ENCODE measurements at regions not wholly inside any gene's neighbourhood (a gene's known extent, or its start where the extent isn't known, plus 50 kb on each side); places are given as distances from the start of the nearest gene placed in this dataset.

DNA sequence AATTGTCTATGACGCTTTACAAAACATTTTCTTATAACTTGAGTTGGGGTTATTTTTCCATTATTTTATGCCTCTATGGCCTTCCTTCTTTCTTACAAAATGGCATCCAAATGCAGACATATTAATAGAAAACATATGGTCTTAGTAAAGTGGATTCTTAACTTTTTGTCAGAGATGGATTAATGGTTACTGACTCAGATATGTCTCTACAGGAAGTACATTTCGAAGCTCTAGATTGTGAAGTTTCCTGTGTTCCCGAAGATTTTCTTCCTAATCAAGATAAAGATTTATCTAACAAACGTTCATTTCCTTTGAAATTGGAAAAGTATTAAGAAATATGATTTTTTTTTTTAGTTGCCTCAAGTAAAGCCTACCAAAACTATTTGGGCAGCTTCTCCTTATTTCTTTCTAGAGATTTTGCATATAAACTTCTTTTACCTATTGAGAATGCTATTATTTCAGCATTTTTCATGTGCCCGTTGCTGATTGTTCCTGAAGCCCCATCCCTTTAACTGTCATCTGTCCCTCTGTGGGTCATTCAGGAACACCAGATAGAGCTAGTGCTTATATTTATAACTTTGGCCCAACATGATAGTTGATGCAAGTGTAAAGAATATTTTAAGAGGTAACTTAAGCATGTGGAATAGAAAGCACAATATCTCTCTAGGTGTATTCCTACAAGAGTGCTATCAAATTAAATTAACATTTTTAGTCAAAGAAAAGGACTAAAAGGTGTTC lies 498.0 kb downstream of the CCDC85A start:
- H3K4me3 Mint-ChIP-seq (ENCODE audit: unreplicated experiment): no peak overlapping the region
- peaks cover under 1% of the 10 kb centered on the region for H3K4me1 Mint-ChIP-seq (ENCODE audit: insufficient read depth, unreplicated experiment)
- DNase-seq (ENCODE audit: unreplicated experiment): no peak
- H3K36me3 Mint-ChIP-seq (ENCODE audit: insufficient read depth, unreplicated experiment): no peaks in the 10 kb centered on the region
- H3K27ac Mint-ChIP-seq (ENCODE audit: low read depth, unreplicated experiment): no peak overlapping the region
- CTCF ChIA-PET: interaction anchor here (0.9 kb wide), 1 partner anchor 59 kb away, joined by 3 read pairs; no protein-coding TSS in a partner anchor
- no TSS peak for BruUV-seq (replicated peaks)
- TF ChIP-seq CTCF (IDR thresholded peaks at IDR 0.05; ENCODE audit: unreplicated experiment): no peak
- POLR2A ChIA-PET: interaction anchor here (0.6 to 1.0 kb wide), 2 partner anchors 22 to 144 kb away, joined by 3 read pairs; no protein-coding TSS in a partner anchor
- H3K27me3 Mint-ChIP-seq (ENCODE audit: insufficient read depth, unreplicated experiment): no peaks in the 10 kb centered on the region
- no peaks in the 10 kb centered on the region for H3K9me3 Mint-ChIP-seq (ENCODE audit: unreplicated experiment)
- intact Hi-C loops (cut with micrococcal nuclease): no loop called here

GRCh38 chr2:56682397-56682760 lies 498.6 kb downstream of the CCDC85A start:
- Mint-ChIP-seq H3K27ac (ENCODE audit: low read depth, unreplicated experiment) (no peak overlapping the region), H3K27me3 (ENCODE audit: insufficient read depth, unreplicated experiment) (no peaks in the 10 kb centered on the region), H3K9me3 (ENCODE audit: unreplicated experiment) (no peaks in the 10 kb centered on the region), H3K4me1 (ENCODE audit: insufficient read depth, unreplicated experiment) (peaks cover 6% of the 10 kb centered on the region), H3K4me3 (ENCODE audit: unreplicated experiment) (no peak overlapping the region), H3K36me3 (ENCODE audit: insufficient read depth, unreplicated experiment) (no peaks in the 10 kb centered on the region)
- TF ChIP-seq CTCF (IDR thresholded peaks at IDR 0.05; ENCODE audit: unreplicated experiment): no peak
- BruUV-seq (replicated peaks): no TSS peak
- CTCF ChIA-PET: interaction anchor here (0.9 kb wide), 1 partner anchor 59 kb away, joined by 3 read pairs; no protein-coding TSS in a partner anchor
- no peak for DNase-seq (ENCODE audit: unreplicated experiment)
- POLR2A ChIA-PET: interaction anchor here (0.6 to 1.0 kb wide), 2 partner anchors 22 to 144 kb away, joined by 3 read pairs; no protein-coding TSS in a partner anchor
- intact Hi-C loops (cut with micrococcal nuclease): no loop called here

DNA sequence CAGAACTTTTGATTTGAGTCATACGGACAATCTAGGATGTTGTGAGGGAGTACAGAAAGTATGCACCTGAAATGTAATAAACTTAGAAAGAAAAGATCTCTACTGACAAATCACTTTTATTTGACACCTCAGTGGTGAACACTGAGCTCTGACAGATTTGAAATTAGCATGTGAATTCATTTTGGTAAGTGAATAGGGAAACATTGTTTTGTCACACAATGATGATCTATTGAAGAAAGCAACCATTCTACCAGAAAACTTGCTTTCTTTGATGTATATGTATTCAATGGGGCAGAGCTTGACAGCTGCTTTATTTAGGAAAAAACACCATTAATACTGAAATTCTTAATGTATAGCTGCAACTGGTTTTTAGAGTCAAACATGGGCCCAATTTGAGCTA lies 500.5 kb downstream of the CCDC85A start:
- Mint-ChIP-seq H3K4me3 (ENCODE audit: unreplicated experiment) (no peak overlapping the region), H3K4me1 (ENCODE audit: insufficient read depth, unreplicated experiment) (peaks cover 18% of the 10 kb centered on the region), H3K27ac (ENCODE audit: low read depth, unreplicated experiment) (no peak overlapping the region), H3K36me3 (ENCODE audit: insufficient read depth, unreplicated experiment) (no peaks in the 10 kb centered on the region), H3K27me3 (ENCODE audit: insufficient read depth, unreplicated experiment) (no peaks in the 10 kb centered on the region), H3K9me3 (ENCODE audit: unreplicated experiment) (no peaks in the 10 kb centered on the region)
- intact Hi-C loops (cut with micrococcal nuclease): no loop called here
- no peak for TF ChIP-seq CTCF (IDR thresholded peaks at IDR 0.05; ENCODE audit: unreplicated experiment)
- ChIA-PET CTCF (interaction anchor here (0.6 kb wide), 1 partner anchor 1401 kb away, joined by 3 read pairs; no protein-coding TSS in a partner anchor), POLR2A (interaction anchor here (0.7 kb wide), 1 partner anchor 517 kb away, joined by 3 read pairs; no protein-coding TSS in a partner anchor)
- no peak for DNase-seq (ENCODE audit: unreplicated experiment)
- no TSS peak for BruUV-seq (replicated peaks)

- Mint-ChIP-seq H3K9me3 (ENCODE audit: unreplicated experiment) (no peaks in the 10 kb centered on the region), H3K27me3 (ENCODE audit: insufficient read depth, unreplicated experiment) (no peaks in the 10 kb centered on the region), H3K27ac (ENCODE audit: low read depth, unreplicated experiment) (no peak overlapping the region), H3K4me3 (ENCODE audit: unreplicated experiment) (no peak overlapping the region), H3K4me1 (ENCODE audit: insufficient read depth, unreplicated experiment) (peaks cover 18% of the 10 kb centered on the region), H3K36me3 (ENCODE audit: insufficient read depth, unreplicated experiment) (no peaks in the 10 kb centered on the region)
- intact Hi-C loops (cut with micrococcal nuclease): no loop called here
- TF ChIP-seq CTCF (IDR thresholded peaks at IDR 0.05; ENCODE audit: unreplicated experiment): no peak
- ChIA-PET CTCF (no interaction called here), POLR2A (no interaction called here)
- no peak for DNase-seq (ENCODE audit: unreplicated experiment)
- no TSS peak for BruUV-seq (replicated peaks)
Measured at GRCh38 chr2:56685205-56685604, 501.4 kb downstream of the CCDC85A start.
